ENCODE measurements at regions not wholly inside any gene's neighbourhood (a gene's known extent, or its start where the extent isn't known, plus 50 kb on each side); places are given as distances from the start of the nearest gene placed in this dataset.

- 89% methylated on average over 13 of the region's 13 CpGs for WGBS
- Histone ChIP-seq H3K36me3 (ENCODE audit: insufficient read depth, low read length) (no peaks in the 10 kb centered on the region), H3K4me3 (ENCODE audit: low read length) (no peak overlapping the region)
Observed at GRCh38 chr14:101335061-101335661, 226.1 kb upstream of the DIO3 start.

GRCh38 chr14:101336183-101336582 is 225.1 kb upstream of the DIO3 start:
- H3K27me3 ChIP-seq (ENCODE audit: insufficient read depth, low read length): no peaks in the 10 kb centered on the region
- H3K9me3 ChIP-seq (ENCODE audit: insufficient read depth, low read depth, low read length): no peaks in the 10 kb centered on the region
- no peak overlapping the region for H3K4me3 ChIP-seq (ENCODE audit: low read length)
- no peak overlapping the region for H3K9ac ChIP-seq (ENCODE audit: low read depth, low read length)
- H3K27ac ChIP-seq (ENCODE audit: low read depth, low read length): no peak overlapping the region
- H3K36me3 ChIP-seq (ENCODE audit: insufficient read depth, low read length): no peaks in the 10 kb centered on the region
- H3K4me1 ChIP-seq (ENCODE audit: insufficient read depth, low read length): peaks cover 12% of the 10 kb centered on the region; the same call in 1 of the 2 replicates

More at GRCh38 chr14:101335061-101335661, 226.1 kb upstream of the DIO3 start:
- H3K27ac ChIP-seq (ENCODE audit: low read depth, low read length): no peak overlapping the region
- peaks cover 12% of the 10 kb centered on the region; the same call in 1 of the 2 replicates for H3K4me1 ChIP-seq (ENCODE audit: insufficient read depth, low read length)
- H3K9ac ChIP-seq (ENCODE audit: low read depth, low read length): no peak overlapping the region
- no peaks in the 10 kb centered on the region for H3K9me3 ChIP-seq (ENCODE audit: insufficient read depth, low read depth, low read length)
- H3K27me3 ChIP-seq (ENCODE audit: insufficient read depth, low read length): no peaks in the 10 kb centered on the region

GRCh38 chr14:101337053-101337452 is 224.2 kb upstream of the DIO3 start:
- peaks cover 12% of the 10 kb centered on the region; the same call in 1 of the 2 replicates for H3K4me1 ChIP-seq (ENCODE audit: insufficient read depth, low read length)
- WGBS: 94% methylated on average over 7 of the region's 7 CpGs
- H3K9ac ChIP-seq (ENCODE audit: low read depth, low read length): no peak overlapping the region
- no peak overlapping the region for H3K27ac ChIP-seq (ENCODE audit: low read depth, low read length)
- 0 out of 2 replicates have a peak, but pooled peaks cover 1% of the 10 kb centered on the region for H3K9me3 ChIP-seq (ENCODE audit: insufficient read depth, low read depth, low read length)
- no peaks in the 10 kb centered on the region for H3K36me3 ChIP-seq (ENCODE audit: insufficient read depth, low read length)
- no peaks in the 10 kb centered on the region for H3K27me3 ChIP-seq (ENCODE audit: insufficient read depth, low read length)
- no peak overlapping the region for H3K4me3 ChIP-seq (ENCODE audit: low read length)

- peaks cover 9% of the 10 kb centered on the region; the same call in 1 of the 2 replicates for H3K9me3 ChIP-seq (ENCODE audit: insufficient read depth, low read depth, low read length)
- H3K36me3 ChIP-seq (ENCODE audit: insufficient read depth, low read length): no peaks in the 10 kb centered on the region
- H3K4me3 ChIP-seq (ENCODE audit: low read length): no peak overlapping the region
- no peak overlapping the region for H3K27ac ChIP-seq (ENCODE audit: low read depth, low read length)
- no peak overlapping the region for H3K9ac ChIP-seq (ENCODE audit: low read depth, low read length)
- WGBS: 93% methylated on average over 7 of the region's 8 CpGs
- H3K4me1 ChIP-seq (ENCODE audit: insufficient read depth, low read length): peaks cover 2% of the 10 kb centered on the region; the same call in 1 of the 2 replicates
- no peaks in the 10 kb centered on the region for H3K27me3 ChIP-seq (ENCODE audit: insufficient read depth, low read length)
Observed at GRCh38 chr14:101340556-101340955, 220.7 kb upstream of the DIO3 start.

GRCh38 chr14:101347893-101348777 is 213.2 kb upstream of the DIO3 start:
- Histone ChIP-seq H3K27me3 (ENCODE audit: insufficient read depth, low read length) (no peaks in the 10 kb centered on the region), H3K27ac (ENCODE audit: low read depth, low read length) (no peak overlapping the region), H3K4me3 (ENCODE audit: low read length) (no peak overlapping the region), H3K9ac (ENCODE audit: low read depth, low read length) (no peak overlapping the region), H3K4me1 (ENCODE audit: insufficient read depth, low read length) (no peaks in the 10 kb centered on the region), H3K36me3 (ENCODE audit: insufficient read depth, low read length) (no peaks in the 10 kb centered on the region), H3K9me3 (ENCODE audit: insufficient read depth, low read depth, low read length) (peaks cover 20% of the 10 kb centered on the region)
- 94% methylated on average over 8 of the region's 8 CpGs for WGBS

GRCh38 chr14:101349108-101349507 is 212.2 kb upstream of the DIO3 start:
- Histone ChIP-seq H3K36me3 (ENCODE audit: insufficient read depth, low read length) (no peaks in the 10 kb centered on the region), H3K9ac (ENCODE audit: low read depth, low read length) (no peak overlapping the region), H3K9me3 (ENCODE audit: insufficient read depth, low read depth, low read length) (peaks cover 26% of the 10 kb centered on the region), H3K27me3 (ENCODE audit: insufficient read depth, low read length) (no peaks in the 10 kb centered on the region), H3K27ac (ENCODE audit: low read depth, low read length) (no peak overlapping the region), H3K4me3 (ENCODE audit: low read length) (no peak overlapping the region), H3K4me1 (ENCODE audit: insufficient read depth, low read length) (no peaks in the 10 kb centered on the region)
- WGBS: 91% methylated on average over 3 of the region's 3 CpGs

- WGBS: 86% methylated on average over 4 of the region's 4 CpGs
- Histone ChIP-seq H3K9ac (ENCODE audit: low read depth, low read length) (no peak overlapping the region), H3K4me3 (ENCODE audit: low read length) (no peak overlapping the region), H3K27me3 (ENCODE audit: insufficient read depth, low read length) (no peaks in the 10 kb centered on the region), H3K4me1 (ENCODE audit: insufficient read depth, low read length) (no peaks in the 10 kb centered on the region), H3K9me3 (ENCODE audit: insufficient read depth, low read depth, low read length) (peaks cover 31% of the 10 kb centered on the region), H3K27ac (ENCODE audit: low read depth, low read length) (no peak overlapping the region), H3K36me3 (ENCODE audit: insufficient read depth, low read length) (no peaks in the 10 kb centered on the region)
Observed at GRCh38 chr14:101350021-101350420, 211.3 kb upstream of the DIO3 start.

- H3K27me3 ChIP-seq (ENCODE audit: insufficient read depth, low read length): no peaks in the 10 kb centered on the region
- peaks cover 35% of the 10 kb centered on the region for H3K9me3 ChIP-seq (ENCODE audit: insufficient read depth, low read depth, low read length)
- WGBS: 93% methylated on average over 5 of the region's 5 CpGs
- H3K27ac ChIP-seq (ENCODE audit: low read depth, low read length): no peak overlapping the region
- no peak overlapping the region for H3K4me3 ChIP-seq (ENCODE audit: low read length)
- H3K36me3 ChIP-seq (ENCODE audit: insufficient read depth, low read length): no peaks in the 10 kb centered on the region
- no peaks in the 10 kb centered on the region for H3K4me1 ChIP-seq (ENCODE audit: insufficient read depth, low read length)
- no peak overlapping the region for H3K9ac ChIP-seq (ENCODE audit: low read depth, low read length)
Observed at GRCh38 chr14:101350691-101351090, 210.6 kb upstream of the DIO3 start.

GRCh38 chr14:101351146-101351545 is 210.1 kb upstream of the DIO3 start:
- H3K4me3 ChIP-seq (ENCODE audit: low read length): no peak overlapping the region
- H3K27ac ChIP-seq (ENCODE audit: low read depth, low read length): no peak overlapping the region
- H3K9ac ChIP-seq (ENCODE audit: low read depth, low read length): no peak overlapping the region
- no peaks in the 10 kb centered on the region for H3K27me3 ChIP-seq (ENCODE audit: insufficient read depth, low read length)
- 83% methylated on average over 7 of the region's 7 CpGs for WGBS
- H3K9me3 ChIP-seq (ENCODE audit: insufficient read depth, low read depth, low read length): peaks cover 35% of the 10 kb centered on the region
- no peaks in the 10 kb centered on the region for H3K4me1 ChIP-seq (ENCODE audit: insufficient read depth, low read length)
- H3K36me3 ChIP-seq (ENCODE audit: insufficient read depth, low read length): no peaks in the 10 kb centered on the region

- H3K9me3 ChIP-seq (ENCODE audit: insufficient read depth, low read depth, low read length): peaks cover 31% of the 10 kb centered on the region
- H3K4me1 ChIP-seq (ENCODE audit: insufficient read depth, low read length): no peaks in the 10 kb centered on the region
- no peaks in the 10 kb centered on the region for H3K27me3 ChIP-seq (ENCODE audit: insufficient read depth, low read length)
- H3K4me3 ChIP-seq (ENCODE audit: low read length): no peak overlapping the region
- WGBS: 93% methylated on average over 5 of the region's 5 CpGs
- no peak overlapping the region for H3K9ac ChIP-seq (ENCODE audit: low read depth, low read length)
- no peak overlapping the region for H3K27ac ChIP-seq (ENCODE audit: low read depth, low read length)
- H3K36me3 ChIP-seq (ENCODE audit: insufficient read depth, low read length): no peaks in the 10 kb centered on the region
Observed at GRCh38 chr14:101351769-101352168, 209.5 kb upstream of the DIO3 start.

GRCh38 chr14:101352567-101352966 is 208.7 kb upstream of the DIO3 start:
- WGBS: 93% methylated on average over 7 of the region's 8 CpGs
- H3K27ac ChIP-seq (ENCODE audit: low read depth, low read length): no peak overlapping the region
- H3K9ac ChIP-seq (ENCODE audit: low read depth, low read length): no peak overlapping the region
- no peaks in the 10 kb centered on the region for H3K4me1 ChIP-seq (ENCODE audit: insufficient read depth, low read length)
- no peaks in the 10 kb centered on the region for H3K36me3 ChIP-seq (ENCODE audit: insufficient read depth, low read length)
- peaks cover 28% of the 10 kb centered on the region for H3K9me3 ChIP-seq (ENCODE audit: insufficient read depth, low read depth, low read length)
- no peaks in the 10 kb centered on the region for H3K27me3 ChIP-seq (ENCODE audit: insufficient read depth, low read length)
- H3K4me3 ChIP-seq (ENCODE audit: low read length): no peak overlapping the region
